LNCAP (cell line): ENCODE measurements at regions not wholly inside any gene's neighbourhood (a gene's known extent, or its start where the extent isn't known, plus 50 kb on each side); places are given as distances from the start of the nearest gene placed in this dataset.

Experiments used
- CTCF ChIP-seq: fragments of 450-650 bp; IDR thresholded peaks from 2 replicates; pipeline ENCODE4 v1.5.1; 2017; ENCODE audit warnings: mild to moderate bottlenecking

GRCh38 chr1:213585402-213585801 lies 402.4 kb upstream of the PROX1 start:
- no peak for TF ChIP-seq CTCF

GRCh38 chr1:213585959-213586586 lies 401.7 kb upstream of the PROX1 start:
- TF ChIP-seq CTCF, result no peak

GRCh38 chr1:213586587-213586972 lies 401.2 kb upstream of the PROX1 start:
- TF ChIP-seq CTCF, result no peak

GRCh38 chr1:213596729-213597128 lies 391.0 kb upstream of the PROX1 start:
- no peak for TF ChIP-seq CTCF

- no peak for TF ChIP-seq CTCF
Measured at GRCh38 chr1:213598263-213598662, 389.5 kb upstream of the PROX1 start.

GRCh38 chr1:213600879-213601278 lies 386.9 kb upstream of the PROX1 start:
- no peak for TF ChIP-seq CTCF

GRCh38 chr1:213602796-213603486 lies 384.8 kb upstream of the PROX1 start:
- no peak for TF ChIP-seq CTCF
